Right ventricle myocardium superior (tissue), 1 donor: ENCODE measurements at regions not wholly inside any gene's neighbourhood (a gene's known extent, or its start where the extent isn't known, plus 50 kb on each side); places are given as distances from the start of the nearest gene placed in this dataset.

Experiments
- ATAC-seq: fragments of 200-7000 bp; cut with Tn5 transposase; one replicate; pipeline ENCODE4 v1.9.1; 2020; ENCODE audit warnings: mild to moderate bottlenecking; ENCODE audit not compliant: poor library complexity
- DNase-seq: peaks from one replicate; pipeline ENCODE4 v3.0.0-alpha.2; 2020
- intact Hi-C: fragments of 100-400 bp; cut with DNase I; formaldehyde crosslinking; loops from one replicate; pipeline ENCODE4 v1.11.2; 2022
- donor health status: DM: no; HTN: yes; CAD: no; lungs with severe emphysema.

DNA sequence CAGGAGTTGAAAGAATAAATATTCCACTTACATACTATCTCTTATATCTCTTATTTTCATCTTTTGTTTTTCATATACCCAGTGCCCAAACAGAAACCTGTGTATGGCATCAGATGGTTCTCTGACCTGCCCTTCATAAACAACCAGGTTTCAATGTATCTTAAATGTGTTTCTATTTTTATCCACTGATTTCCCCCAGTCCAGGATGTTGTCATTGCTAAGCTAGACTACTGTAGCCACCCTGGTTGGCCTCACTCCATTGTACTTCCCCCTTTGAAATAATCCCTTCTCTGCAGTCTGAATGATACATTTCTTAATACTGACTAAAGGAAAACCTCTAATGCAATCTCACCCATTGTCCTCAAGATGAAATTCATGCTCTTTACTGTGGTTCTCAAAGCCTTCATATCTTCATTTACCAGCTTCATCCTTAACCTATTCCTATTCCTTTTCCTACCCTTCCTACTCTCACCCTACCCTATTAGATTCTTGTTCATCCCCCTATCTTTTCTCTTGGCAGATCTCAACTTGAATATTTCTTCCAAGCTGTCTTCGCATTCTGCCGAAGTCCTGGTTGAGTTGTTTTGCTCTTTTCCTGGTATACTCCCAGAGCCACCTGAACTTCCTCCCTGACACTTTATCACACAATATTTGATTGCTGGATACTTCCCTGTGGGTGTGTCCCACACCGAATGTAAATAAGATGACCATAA, 312.4 kb downstream of the FOXG1 start:
- no peak for ATAC-seq
- intact Hi-C loops = no loop called here
- DNase-seq = no peak

DNA sequence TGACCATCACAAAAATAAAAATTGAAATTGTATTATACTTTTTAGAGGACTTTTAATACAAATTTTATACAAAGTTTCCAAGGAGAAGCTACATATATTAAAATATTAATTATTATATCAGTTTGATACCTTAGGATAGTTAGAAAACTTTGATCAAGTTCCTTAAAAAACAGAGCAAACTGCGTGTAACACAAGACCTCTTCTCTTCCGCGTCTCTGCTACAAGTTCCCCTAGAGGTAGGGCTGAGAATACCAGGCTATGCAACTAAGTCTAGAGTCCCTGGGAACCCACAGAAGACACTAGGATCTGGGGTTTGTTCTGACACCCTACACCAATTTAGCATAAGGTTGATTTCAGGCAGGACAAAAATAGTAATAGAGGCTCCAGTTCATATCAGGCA, 319.0 kb downstream of the FOXG1 start:
- DNase-seq (no peak), ATAC-seq (no peak)
- intact Hi-C loops = no loop called here

DNA sequence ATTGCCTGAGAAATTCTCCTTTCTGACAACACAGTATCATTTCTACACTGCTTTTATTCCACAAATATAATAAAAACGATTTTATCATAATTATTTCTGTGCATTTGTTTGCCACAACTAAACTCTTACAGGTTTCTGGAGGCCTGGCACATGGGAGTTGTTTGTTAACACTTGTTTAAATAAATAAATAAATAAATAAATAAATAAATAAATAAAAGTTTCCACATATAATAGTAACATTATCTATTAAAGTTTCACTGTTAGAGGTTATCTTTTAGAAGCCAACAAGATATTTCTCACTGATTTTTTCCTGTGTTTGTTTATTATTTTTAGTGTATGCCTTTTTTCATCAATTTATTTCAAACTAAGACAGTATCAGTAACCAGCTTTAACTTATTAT, 323.3 kb downstream of the FOXG1 start:
- intact Hi-C loops = no loop called here
- ATAC-seq (no peak), DNase-seq (no peak)

DNA sequence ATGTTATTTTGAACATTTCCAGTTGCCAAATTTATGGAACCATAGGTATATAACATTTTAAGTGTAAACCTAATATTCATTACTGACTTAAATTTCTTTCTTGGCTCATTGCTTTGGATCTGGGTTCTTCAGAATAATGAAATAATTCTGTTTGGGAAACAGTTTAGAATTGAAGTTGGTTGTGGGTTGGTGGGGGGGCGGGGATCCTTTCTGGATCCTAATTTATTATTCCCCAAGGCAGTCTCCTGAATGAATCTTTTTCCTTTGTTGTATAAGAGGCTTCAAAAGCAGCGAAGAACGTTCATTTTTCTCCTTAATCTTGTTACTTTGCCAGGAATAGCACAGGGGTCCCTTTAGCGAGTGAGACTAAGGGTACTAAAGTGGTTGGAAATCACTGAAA, 325.5 kb downstream of the FOXG1 start:
- DNase-seq = no peak
- ATAC-seq = no peak
- intact Hi-C loops = no loop called here

DNA sequence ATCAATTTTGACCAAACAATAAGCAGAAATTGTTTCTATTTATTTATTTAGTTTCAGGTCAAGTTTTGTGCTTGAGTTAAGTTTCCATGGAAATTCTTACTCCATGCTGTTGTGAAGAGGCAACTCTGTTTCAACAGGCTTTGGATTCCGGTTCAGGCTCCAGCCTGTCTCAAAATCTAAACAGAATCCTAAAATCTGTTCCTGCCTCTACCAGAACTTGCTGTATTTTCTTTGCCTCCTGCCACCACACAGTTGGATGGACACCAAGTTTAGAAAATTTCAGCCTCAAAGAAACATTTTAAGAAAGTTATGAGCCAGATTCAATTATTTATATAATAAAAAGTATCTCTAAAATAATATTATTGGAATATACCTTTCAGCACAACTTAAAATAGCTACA, 330.9 kb downstream of the FOXG1 start:
- DNase-seq (no peak), ATAC-seq (no peak)
- intact Hi-C loops = no loop called here

DNA sequence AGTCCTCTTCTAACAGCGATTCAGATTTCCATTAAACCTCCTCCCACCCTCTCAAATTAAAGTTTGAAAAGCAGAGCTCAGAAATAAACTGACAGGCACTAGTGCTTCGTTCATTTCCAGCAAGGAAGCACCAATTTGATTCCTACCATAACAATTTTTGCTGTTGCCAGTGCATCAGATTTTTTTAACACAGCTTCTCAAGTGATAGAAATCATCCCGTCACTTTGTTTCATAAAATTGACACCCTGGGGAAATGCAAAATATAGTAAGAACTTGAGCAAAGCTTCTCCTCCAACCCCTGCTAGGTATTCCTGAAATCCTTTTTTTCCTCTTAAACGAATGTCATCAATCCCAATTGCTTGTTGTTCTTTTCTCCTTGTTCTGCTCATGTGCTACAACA, 332.1 kb downstream of the FOXG1 start:
- intact Hi-C loops = no loop called here
- DNase-seq (no peak), ATAC-seq (no peak)

DNA sequence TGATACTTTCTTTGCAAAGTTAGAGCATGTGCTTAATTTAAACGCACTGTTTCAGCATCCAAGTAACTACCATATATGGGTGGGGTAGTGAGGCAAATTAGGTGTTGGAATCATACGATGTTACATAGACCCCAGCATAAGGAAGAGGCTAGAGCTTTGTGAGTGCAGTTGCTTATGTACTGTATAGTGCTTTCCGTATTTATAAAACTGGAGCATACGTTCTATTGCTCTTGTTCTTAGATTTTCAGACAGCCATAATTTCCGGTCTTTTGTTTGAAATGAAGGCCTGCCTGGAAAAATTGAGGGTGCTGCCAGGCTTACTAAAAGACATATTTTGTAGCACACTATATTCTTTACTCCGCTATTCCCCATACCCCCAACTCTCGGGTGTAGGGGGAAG, 335.7 kb downstream of the FOXG1 start:
- DNase-seq = no peak
- intact Hi-C loops = no loop called here
- ATAC-seq = no peak

DNA sequence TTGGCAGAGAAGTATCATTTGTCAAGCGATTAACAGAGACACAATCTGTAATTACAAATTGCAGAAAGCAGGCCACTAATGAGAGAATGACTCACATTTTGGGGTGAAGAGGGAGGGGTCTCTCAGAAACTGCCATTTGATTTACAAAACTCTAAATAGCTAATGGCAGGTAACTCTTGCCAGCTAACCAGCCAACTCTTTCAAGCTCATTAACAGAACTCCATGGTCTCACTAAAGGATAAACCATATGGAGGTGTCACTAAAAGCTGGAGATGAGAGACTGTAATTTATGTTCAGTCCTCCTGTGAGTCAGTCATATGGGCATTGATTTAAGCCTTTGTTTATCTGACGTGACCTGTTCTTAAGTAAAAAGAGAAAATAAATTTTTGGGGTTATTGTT, 336.4 kb downstream of the FOXG1 start:
- no peak for ATAC-seq
- DNase-seq = no peak
- intact Hi-C loops = no loop called here

DNA sequence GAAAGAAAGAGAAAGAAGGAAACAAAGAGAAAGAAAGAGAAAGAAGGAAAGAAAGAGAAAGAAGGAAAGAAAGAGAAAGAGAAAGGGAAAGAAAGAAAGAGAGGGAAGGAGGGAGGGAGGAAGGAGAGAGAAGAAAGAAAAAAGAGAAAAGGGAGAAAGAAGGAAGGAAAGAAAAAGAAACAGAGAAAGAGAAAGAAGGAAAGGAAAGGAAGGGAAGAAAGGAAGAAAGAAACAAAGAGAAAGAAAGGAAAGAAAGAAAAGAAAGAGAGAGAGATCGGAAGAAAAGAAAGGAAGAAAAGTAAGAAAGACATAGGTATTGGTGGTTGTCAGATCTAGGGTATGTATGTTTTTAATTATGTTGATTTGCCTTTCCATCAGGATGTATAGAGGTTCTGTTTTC, 342.3 kb downstream of the FOXG1 start:
- DNase-seq (no peak), ATAC-seq (no peak)
- intact Hi-C loops = no loop called here

DNA sequence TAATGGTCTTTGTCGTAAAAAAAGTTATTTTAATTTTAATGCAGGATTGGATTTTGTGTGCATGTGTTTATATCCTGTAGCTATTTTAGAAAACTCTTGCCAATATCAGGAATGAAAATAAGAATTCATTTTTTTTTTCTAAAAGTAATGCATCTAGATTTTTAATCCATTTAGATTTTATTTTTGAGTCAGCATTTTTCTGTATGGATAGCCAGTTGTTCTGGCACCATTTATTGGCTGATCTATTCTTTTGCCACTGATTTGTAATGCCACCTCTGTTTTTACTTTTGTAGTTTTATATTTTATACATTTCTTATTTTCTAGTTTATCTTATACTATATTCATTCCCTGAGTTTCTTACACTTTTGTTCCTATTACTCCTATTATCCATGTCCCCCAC, 343.0 kb downstream of the FOXG1 start:
- ATAC-seq (no peak), DNase-seq (no peak)
- intact Hi-C loops = no loop called here

DNA sequence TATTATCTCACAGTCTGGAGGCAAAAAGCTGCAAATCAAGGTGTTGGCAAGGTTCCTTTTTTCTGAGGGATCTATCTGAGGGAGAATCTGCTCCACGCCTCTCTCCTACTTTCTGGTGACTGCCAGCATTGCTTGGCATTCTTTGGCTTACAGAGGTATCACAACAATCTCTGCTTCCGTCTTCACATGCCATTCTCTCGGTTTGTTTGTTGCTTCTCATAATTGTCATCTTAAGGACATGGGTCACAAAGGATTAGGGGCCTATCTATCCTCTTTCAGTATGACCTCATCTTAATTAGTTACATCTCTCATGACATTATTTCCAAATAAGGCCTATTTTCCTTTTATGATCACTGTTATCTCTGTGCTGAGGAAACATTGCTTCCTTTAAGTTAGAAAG, 345.0 kb downstream of the FOXG1 start:
- intact Hi-C loops = no loop called here
- ATAC-seq = no peak
- no peak for DNase-seq

DNA sequence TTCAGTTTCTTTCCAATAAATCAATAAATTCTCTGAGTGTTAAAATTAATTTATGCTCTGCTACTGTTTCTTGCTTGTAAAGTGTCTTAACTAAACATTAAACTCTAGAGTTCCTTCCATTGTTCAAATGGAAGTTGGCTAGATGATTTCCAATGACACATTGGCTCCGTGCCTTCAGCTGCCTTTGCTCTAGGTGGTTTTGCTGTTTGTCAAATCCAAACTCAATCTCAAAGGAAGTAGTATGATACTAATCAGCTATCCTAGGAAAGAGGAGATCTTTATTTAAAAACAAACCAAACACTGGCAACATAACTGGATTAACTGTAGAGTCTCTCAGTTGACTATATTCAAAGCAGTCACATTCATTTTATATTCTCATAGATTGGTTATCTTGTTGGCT, 356.4 kb downstream of the FOXG1 start:
- intact Hi-C loops = no loop called here
- no peak for ATAC-seq
- no peak for DNase-seq

DNA sequence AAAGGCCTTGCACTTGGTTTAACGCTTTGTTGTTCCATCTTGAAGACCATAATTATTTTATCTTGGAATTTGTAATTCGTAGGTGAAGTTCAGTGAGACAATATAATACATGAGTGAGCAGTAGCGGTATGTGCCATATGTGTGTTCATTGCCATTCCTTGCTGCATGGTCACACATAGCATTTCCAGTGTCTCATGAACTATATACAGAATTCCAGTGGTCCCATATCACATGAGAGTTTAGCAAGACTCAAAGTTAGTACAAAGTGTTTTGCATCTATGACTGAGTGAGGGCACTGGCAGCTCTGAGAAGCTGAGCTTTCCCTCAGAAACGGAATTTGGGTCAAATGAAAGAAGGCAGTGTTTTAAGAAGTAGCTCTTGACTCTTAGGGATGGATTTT, 359.8 kb downstream of the FOXG1 start:
- intact Hi-C loops = no loop called here
- ATAC-seq (no peak), DNase-seq (no peak)

DNA sequence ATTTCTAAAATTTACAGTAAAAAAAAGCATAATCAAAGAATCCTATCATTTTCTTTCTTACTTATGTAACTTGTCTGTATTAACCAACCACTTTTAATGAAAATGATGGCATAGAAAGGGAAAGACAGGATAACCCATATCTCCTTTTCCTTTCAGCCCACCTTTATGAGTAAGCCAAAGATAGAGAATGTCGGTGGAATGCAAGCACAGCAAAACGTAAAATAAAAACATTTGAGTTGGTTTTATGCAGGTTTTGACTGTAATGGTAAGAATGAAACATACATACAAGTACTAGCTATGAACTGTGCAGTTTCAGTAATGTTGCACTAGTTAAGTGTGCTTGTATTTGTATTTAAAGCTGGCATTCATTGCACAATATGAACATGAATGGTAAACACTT, 360.3 kb downstream of the FOXG1 start:
- no peak for DNase-seq
- intact Hi-C loops = no loop called here
- no peak for ATAC-seq

DNA sequence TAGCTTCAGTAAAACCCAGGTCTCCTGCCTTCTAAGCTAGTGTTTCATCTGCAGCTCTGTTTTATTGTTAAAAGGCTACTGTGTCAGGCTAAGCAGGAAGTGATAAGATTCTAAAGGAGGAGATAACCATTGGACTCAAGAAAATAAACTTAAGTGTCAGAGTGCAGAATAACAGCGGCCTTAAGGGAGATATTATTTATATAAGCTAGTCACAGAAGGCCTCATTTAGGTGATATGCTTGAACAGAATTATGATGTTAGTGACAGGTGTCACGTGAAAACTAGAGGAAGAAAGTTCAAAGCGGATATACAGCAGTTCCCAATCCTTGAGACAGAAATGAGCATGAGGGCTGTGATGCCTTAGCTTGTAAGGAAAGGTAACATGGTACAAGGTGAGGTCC, 373.4 kb downstream of the FOXG1 start:
- no peak for ATAC-seq
- intact Hi-C loops = no loop called here
- DNase-seq = no peak

DNA sequence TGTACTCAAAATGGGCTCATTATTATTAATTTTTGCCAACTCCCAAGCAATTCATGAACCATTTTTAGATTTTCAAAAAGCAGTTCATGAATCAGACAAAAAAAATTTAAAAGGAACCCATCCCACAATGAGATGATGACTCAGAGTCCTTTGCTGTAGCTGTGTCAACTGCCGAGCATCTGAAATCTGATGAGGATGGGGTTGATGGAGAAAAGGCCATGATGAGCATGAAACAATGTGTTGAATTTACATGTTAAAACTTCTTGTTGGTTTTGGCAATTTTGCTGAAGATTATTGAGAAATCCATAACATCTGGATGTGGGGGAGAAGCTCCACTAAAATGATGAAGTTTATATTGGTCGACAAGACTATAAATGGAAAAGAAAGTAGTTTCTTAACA, 378.0 kb downstream of the FOXG1 start:
- DNase-seq (no peak), ATAC-seq (no peak)
- intact Hi-C loops = no loop called here

DNA sequence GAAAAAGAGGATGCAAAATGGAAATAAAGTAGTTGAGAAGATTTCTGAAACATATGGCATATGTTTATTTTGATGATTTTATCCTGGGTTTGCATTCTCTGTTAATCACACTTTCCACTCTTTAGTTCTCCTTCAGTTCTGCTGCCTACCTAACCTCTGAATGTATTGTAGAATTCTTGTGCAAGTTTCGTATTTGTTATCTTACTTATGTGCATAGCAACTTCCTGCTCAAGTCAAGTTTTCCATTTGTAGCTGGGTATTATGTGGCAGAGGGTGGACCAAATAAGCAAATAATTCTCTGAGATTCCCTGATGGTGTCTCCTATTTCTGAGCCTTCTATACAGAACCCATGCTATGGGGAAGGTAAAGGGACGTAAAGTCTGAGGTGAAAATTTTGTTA, 381.6 kb downstream of the FOXG1 start:
- intact Hi-C loops = no loop called here
- DNase-seq (no peak), ATAC-seq (no peak)

DNA sequence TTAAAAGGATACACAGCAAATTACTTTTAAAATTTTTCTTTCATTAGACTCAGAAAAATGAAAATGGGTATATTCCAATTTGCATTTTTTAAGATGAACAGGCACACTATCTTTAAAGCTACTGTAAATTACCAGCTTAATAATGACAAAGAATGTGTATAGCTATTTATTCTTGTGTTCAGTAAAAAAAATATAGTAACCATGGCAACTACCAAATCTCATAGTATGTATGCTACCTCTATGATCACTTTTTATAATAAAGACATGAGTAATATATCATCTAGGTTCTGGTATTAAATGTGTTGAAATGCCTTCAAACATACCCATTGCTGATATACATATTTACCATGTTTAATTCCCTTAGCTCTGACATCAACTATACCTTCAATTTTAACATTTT, 383.2 kb downstream of the FOXG1 start:
- ATAC-seq (no peak), DNase-seq (no peak)
- intact Hi-C loops = no loop called here

DNA sequence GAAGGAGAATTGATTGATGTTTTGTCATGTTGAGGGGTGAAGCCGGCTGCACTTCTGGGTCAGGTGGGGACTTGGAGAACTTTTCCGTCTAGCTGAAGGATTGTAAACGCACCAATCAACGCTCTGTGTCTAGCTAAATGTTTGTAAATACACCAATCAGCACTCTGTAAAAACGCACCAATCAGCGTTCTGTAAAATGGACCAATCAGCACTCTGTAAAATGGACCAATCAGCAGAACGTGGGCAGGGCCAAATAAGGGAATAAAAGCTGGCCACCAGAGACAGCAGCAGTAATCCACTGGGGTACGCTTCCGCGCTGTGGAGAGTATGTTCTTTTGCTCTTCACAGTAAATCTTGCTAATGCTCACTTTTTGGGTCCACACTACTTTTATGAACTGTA, 384.1 kb downstream of the FOXG1 start:
- intact Hi-C loops = no loop called here
- no peak for ATAC-seq

DNA sequence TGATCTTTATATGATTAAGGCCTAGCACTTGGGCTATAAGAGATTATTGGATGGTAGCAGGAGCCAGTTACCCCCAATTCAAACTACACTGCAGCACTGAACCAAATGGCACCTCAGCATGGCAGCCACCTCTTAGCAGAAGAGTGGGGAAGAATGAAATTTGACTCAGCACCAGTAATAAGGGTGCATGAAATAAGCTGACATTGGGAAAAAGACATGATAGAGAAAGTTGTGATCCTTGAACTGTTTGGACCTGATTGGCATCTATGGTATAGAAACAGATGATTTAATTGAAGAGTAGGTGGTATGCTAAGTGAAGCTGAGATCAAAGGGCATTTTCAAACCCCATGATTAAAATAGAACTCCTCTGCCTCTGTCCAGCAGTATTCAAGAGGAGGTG, 389.5 kb downstream of the FOXG1 start:
- intact Hi-C loops = no loop called here
- no peak for DNase-seq
- ATAC-seq = no peak

More for the DNA sequence above, 384.1 kb downstream of the FOXG1 start:
- DNase-seq = no peak

DNA sequence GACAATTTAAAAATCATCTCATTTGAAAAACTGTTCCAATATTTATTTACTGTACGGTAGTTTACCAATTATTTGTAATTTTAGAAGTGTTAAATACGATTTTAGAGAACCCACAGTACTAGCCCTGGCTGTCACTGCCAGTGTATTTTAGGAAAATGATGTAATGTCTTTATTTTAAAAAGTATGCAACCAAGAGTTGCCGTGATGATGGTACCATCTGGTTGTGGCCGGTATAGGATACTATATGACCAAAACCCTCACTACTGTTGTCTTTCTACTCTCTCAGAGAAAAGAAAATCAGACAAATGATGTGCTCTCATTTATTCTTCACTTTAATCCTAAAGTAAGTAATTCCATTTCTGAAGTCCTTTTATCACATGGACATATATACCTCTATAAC, 395.0 kb downstream of the FOXG1 start:
- intact Hi-C loops = no loop called here
- no peak for ATAC-seq
- no peak for DNase-seq
